ENCODE measurements at regions not wholly inside any gene's neighbourhood (a gene's known extent, or its start where the extent isn't known, plus 50 kb on each side); places are given as distances from the start of the nearest gene placed in this dataset.

DNA sequence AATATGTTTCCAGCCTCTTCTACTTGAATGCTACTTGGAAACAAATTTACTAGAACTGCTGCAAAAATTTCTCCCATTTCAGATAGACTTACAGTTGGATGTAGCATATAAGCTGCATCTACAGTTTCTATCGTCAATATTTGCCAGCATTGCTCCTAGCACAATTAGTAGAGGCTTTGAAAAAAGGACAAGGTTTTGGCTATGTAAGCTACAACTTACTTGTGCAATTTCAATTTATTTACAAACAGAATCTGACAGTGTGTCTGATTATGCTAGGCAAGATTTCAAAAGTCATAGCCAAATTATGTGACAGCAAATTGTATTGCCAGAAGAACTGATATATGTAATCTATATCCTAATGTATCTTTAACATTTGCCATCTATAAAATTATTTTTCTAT, 628.4 kb upstream of the FAM174A start:
- no peak for DNase-seq (ENCODE audit: low spot score)
- H3K27ac ChIP-seq (ENCODE audit: poor library complexity, severe bottlenecking), result no peak overlapping the region
- no peaks in the 10 kb centered on the region for H3K36me3 ChIP-seq (ENCODE audit: low read depth)
- no peaks in the 10 kb centered on the region for H3K4me1 ChIP-seq (ENCODE audit: insufficient read depth, poor library complexity, severe bottlenecking)
- no peak overlapping the region for H3K4me3 ChIP-seq (ENCODE audit: severe bottlenecking)
- no peaks in the 10 kb centered on the region for H3K9me3 ChIP-seq (ENCODE audit: severe bottlenecking)
- TF ChIP-seq, protein P1, sequence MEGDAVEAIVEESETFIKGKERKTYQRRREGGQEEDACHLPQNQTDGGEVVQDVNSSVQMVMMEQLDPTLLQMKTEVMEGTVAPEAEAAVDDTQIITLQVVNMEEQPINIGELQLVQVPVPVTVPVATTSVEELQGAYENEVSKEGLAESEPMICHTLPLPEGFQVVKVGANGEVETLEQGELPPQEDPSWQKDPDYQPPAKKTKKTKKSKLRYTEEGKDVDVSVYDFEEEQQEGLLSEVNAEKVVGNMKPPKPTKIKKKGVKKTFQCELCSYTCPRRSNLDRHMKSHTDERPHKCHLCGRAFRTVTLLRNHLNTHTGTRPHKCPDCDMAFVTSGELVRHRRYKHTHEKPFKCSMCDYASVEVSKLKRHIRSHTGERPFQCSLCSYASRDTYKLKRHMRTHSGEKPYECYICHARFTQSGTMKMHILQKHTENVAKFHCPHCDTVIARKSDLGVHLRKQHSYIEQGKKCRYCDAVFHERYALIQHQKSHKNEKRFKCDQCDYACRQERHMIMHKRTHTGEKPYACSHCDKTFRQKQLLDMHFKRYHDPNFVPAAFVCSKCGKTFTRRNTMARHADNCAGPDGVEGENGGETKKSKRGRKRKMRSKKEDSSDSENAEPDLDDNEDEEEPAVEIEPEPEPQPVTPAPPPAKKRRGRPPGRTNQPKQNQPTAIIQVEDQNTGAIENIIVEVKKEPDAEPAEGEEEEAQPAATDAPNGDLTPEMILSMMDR (IDR thresholded peaks at IDR 0.05; ENCODE audit: poor library complexity, severe bottlenecking), result no peak
- no peak for ATAC-seq (ENCODE audit: low read depth)
- H3K27me3 ChIP-seq (ENCODE audit: insufficient read depth, poor library complexity, severe bottlenecking), result peaks cover 7% of the 10 kb centered on the region

DNA sequence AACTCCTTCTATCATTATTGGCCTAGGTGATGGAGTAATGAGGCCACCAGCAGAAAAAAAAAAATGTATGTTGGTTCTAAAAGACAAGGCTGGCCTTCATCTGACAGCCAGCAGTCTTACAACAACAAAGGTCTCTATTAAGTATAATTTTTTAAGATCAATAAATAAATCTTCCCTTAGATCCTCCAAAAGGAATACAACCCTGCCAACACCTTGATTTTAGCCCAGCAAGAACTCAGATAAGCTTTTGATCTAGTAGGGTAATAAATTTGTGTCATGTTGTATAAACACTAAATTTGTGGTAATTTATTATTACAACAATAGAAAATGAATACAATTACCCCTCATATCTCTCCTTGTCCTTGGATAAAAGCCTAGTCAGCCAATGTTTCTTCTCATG, 633.2 kb upstream of the FAM174A start:
- TF ChIP-seq, protein P1 (IDR thresholded peaks at IDR 0.05; ENCODE audit: poor library complexity, severe bottlenecking), result no peak
- no peak for ATAC-seq (ENCODE audit: low read depth)
- no peak overlapping the region for H3K27ac ChIP-seq (ENCODE audit: poor library complexity, severe bottlenecking)
- no peak overlapping the region for H3K4me3 ChIP-seq (ENCODE audit: severe bottlenecking)
- no peaks in the 10 kb centered on the region for H3K9me3 ChIP-seq (ENCODE audit: severe bottlenecking)
- DNase-seq (ENCODE audit: low spot score), result no peak
- H3K36me3 ChIP-seq (ENCODE audit: low read depth), result no peaks in the 10 kb centered on the region
- peaks cover 4% of the 10 kb centered on the region for H3K27me3 ChIP-seq (ENCODE audit: insufficient read depth, poor library complexity, severe bottlenecking)
- H3K4me1 ChIP-seq (ENCODE audit: insufficient read depth, poor library complexity, severe bottlenecking), result peaks cover 10% of the 10 kb centered on the region

- peak overlapping the region; percentile 20 for H3K27ac ChIP-seq (ENCODE audit: poor library complexity, severe bottlenecking)
- H3K9me3 ChIP-seq (ENCODE audit: severe bottlenecking), result no peaks in the 10 kb centered on the region
- no peak overlapping the region for H3K4me3 ChIP-seq (ENCODE audit: severe bottlenecking)
- peaks cover 10% of the 10 kb centered on the region for H3K4me1 ChIP-seq (ENCODE audit: insufficient read depth, poor library complexity, severe bottlenecking)
- TF ChIP-seq, protein P1 (IDR thresholded peaks at IDR 0.05; ENCODE audit: poor library complexity, severe bottlenecking), result no peak
- DNase-seq (ENCODE audit: low spot score) (no peak), ATAC-seq (ENCODE audit: low read depth) (peak; percentile 94)
- H3K27me3 ChIP-seq (ENCODE audit: insufficient read depth, poor library complexity, severe bottlenecking), result peaks cover 3% of the 10 kb centered on the region
- no peaks in the 10 kb centered on the region for H3K36me3 ChIP-seq (ENCODE audit: low read depth)
Observed at GRCh38 chr5:99900302-99900852, 634.8 kb upstream of the FAM174A start.

DNA sequence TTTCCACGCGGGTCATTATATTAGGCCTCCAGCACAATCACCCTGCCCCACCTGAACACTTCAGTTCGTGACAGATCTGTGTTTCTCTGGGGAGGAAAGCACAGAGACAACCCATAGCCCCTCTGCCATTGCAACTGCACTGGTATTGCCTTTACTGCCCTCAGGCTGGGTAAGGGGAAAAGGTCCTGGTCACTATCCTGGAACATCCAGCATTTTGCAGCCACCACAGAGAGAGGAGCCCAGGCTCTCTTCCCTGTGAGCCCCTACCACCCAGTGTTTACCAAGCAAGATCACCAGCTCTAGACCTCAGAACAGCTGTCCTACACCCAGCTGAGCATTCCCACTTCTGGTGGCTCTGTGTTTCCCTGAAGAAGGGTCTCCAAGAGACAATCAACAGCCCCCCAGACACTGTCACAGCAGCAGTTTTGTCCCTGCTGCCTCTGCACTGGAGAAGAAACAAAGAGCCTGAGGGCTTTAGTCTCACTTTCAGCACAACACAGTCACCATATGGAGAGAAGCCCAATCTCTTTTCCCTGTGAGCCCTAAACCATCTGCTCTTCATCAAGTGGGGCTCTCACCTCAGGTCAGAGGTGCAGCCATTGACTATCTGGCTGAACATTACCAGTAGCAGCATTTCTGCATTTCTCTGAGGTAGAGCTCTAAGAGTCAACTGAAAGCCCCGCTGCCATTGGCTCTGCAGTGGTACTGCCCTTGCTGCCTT, 655.2 kb upstream of the FAM174A start:
- H3K4me3 ChIP-seq (ENCODE audit: severe bottlenecking), result no peak overlapping the region
- H3K27ac ChIP-seq (ENCODE audit: poor library complexity, severe bottlenecking), result no peak overlapping the region
- H3K4me1 ChIP-seq (ENCODE audit: insufficient read depth, poor library complexity, severe bottlenecking), result no peaks in the 10 kb centered on the region
- no peaks in the 10 kb centered on the region for H3K9me3 ChIP-seq (ENCODE audit: severe bottlenecking)
- H3K36me3 ChIP-seq (ENCODE audit: low read depth), result no peaks in the 10 kb centered on the region
- DNase-seq (ENCODE audit: low spot score) (no peak), ATAC-seq (ENCODE audit: low read depth) (no peak)
- TF ChIP-seq, protein P1 (IDR thresholded peaks at IDR 0.05; ENCODE audit: poor library complexity, severe bottlenecking), result no peak
- peaks cover 6% of the 10 kb centered on the region for H3K27me3 ChIP-seq (ENCODE audit: insufficient read depth, poor library complexity, severe bottlenecking)

- TF ChIP-seq, protein P1 (IDR thresholded peaks at IDR 0.05; ENCODE audit: poor library complexity, severe bottlenecking), result no peak
- Histone ChIP-seq H3K4me1 (ENCODE audit: insufficient read depth, poor library complexity, severe bottlenecking) (no peaks in the 10 kb centered on the region), H3K27ac (ENCODE audit: poor library complexity, severe bottlenecking) (no peak overlapping the region), H3K27me3 (ENCODE audit: insufficient read depth, poor library complexity, severe bottlenecking) (peaks cover 9% of the 10 kb centered on the region), H3K9me3 (ENCODE audit: severe bottlenecking) (no peaks in the 10 kb centered on the region), H3K36me3 (ENCODE audit: low read depth) (no peaks in the 10 kb centered on the region), H3K4me3 (ENCODE audit: severe bottlenecking) (no peak overlapping the region)
- DNase-seq (ENCODE audit: low spot score) (no peak), ATAC-seq (ENCODE audit: low read depth) (peak; percentile 17; the same call in 1 of the 3 replicates)
Observed at GRCh38 chr5:99878830-99879229, 656.3 kb upstream of the FAM174A start.
